Stomach (tissue), 4 donors: ENCODE measurements at regions not wholly inside any gene's neighbourhood (a gene's known extent, or its start where the extent isn't known, plus 50 kb on each side); places are given as distances from the start of the nearest gene placed in this dataset.

Source experiments
- POLR2A ChIP-seq, 4 donors: fragments of 450-650 bp; IDR thresholded peaks; one replicate each; pipeline ENCODE4 v1.6.1; 2016; ENCODE audit warnings: antibody characterized with exemption in 4 of 4, control low read depth in 2 of 4, mild to moderate bottlenecking in 1 of 4, moderate library complexity in 1 of 4
- POLR2AphosphoS5 ChIP-seq, 3 donors: sonication (generic); formaldehyde crosslinking; IDR thresholded peaks; one replicate each; pipeline ENCODE4 v1.6.1; 2016; ENCODE audit warnings: antibody characterized with exemption in 3 of 3
- TF ChIP-seq, protein P1 (sequence below), 7 experiments: fragments of 450-650 bp in 4 of 7; fragments of 200-600 bp in 3 of 7; sonication (generic) in 3 of 7; IDR thresholded peaks; one replicate each; pipeline ENCODE4 v1.5.1; 2016 to 2019; ENCODE audit warnings: antibody characterized with exemption in 7 of 7, control low read depth in 2 of 7, mild to moderate bottlenecking in 1 of 7

DNA sequence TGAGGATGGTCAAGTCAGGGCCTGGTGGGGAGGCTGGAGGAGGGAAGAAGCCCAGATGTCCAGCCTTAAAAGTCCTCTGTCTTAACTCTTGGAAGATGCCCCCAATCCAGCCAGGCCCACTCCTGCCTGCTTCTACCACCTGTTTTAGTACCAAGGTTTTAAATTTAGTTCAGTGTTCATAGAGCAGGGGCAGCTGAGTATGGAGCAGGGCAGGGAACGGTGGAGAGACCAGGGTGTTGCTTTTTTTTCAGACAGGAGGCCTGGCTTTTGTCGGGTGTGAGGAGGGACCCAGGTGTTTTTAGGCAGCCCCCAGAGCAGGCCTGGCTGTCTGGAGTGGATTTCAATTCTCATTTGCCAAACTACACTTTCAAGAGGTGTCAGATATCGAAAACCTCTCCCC lies 278.8 kb downstream of the CDC5L start:
- TF ChIP-seq POLR2A (IDR thresholded peaks at IDR 0.05) (no peak), POLR2AphosphoS5 (IDR thresholded peaks at IDR 0.05) (no peak)
- TF ChIP-seq, protein P1, sequence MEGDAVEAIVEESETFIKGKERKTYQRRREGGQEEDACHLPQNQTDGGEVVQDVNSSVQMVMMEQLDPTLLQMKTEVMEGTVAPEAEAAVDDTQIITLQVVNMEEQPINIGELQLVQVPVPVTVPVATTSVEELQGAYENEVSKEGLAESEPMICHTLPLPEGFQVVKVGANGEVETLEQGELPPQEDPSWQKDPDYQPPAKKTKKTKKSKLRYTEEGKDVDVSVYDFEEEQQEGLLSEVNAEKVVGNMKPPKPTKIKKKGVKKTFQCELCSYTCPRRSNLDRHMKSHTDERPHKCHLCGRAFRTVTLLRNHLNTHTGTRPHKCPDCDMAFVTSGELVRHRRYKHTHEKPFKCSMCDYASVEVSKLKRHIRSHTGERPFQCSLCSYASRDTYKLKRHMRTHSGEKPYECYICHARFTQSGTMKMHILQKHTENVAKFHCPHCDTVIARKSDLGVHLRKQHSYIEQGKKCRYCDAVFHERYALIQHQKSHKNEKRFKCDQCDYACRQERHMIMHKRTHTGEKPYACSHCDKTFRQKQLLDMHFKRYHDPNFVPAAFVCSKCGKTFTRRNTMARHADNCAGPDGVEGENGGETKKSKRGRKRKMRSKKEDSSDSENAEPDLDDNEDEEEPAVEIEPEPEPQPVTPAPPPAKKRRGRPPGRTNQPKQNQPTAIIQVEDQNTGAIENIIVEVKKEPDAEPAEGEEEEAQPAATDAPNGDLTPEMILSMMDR (IDR thresholded peaks at IDR 0.05) = no peak
